Putamen (tissue), 1 donor: ENCODE measurements at regions not wholly inside any gene's neighbourhood (a gene's known extent, or its start where the extent isn't known, plus 50 kb on each side); places are given as distances from the start of the nearest gene placed in this dataset.
"Not testable (repeated sequence)": the region's sequence is repeated elsewhere in the genome, so short reads cannot be mapped to it uniquely, and the experiment has no call there.

Experiments used
- DNase-seq: peaks from one replicate; pipeline ENCODE4 v3.0.0-alpha.2; 2016; ENCODE audit warnings: low spot score

DNA sequence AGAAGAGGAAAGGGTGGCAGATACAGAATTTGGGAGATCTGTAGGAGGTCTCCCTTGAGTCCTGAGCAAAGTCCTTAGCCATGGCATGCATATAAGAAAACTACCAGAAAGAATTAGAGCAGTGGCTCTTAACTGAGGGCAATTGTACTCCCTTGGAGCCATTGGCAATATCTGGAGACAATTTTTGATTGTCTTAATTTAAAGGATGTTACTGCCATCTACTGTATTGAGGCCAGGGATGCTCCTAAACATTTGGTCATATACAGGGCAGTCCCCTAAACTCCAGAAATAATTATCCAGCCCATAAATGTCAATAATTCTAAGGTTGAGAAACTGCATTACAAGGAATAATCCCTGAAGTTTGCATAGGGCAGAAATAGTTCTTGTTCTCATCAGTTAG is 136.4 kb upstream of the ODAD2 start:
- DNase-seq: no peak

DNA sequence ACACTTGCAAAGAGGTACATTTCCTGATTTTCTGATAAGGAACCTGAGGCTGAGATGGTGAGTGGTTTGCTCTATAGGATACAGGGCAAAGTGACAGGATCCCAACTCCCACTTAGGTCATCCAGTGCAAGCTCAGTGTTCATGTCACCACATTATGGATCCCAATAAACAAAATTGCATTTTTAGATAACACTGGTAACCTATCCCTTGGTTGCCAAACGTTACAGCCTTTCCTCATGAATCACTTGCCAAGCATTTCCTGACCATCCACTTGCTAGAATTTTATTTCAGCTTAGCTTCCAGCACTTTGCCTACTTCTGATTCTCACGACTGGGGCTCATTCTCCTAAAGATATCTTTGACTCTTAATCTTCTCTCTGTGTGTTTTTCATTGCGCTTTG is 131.4 kb upstream of the ODAD2 start:
- DNase-seq: no peak

GRCh38 chr10:28127881-28128280 is 129.0 kb upstream of the ODAD2 start:
- no peak for DNase-seq

DNA sequence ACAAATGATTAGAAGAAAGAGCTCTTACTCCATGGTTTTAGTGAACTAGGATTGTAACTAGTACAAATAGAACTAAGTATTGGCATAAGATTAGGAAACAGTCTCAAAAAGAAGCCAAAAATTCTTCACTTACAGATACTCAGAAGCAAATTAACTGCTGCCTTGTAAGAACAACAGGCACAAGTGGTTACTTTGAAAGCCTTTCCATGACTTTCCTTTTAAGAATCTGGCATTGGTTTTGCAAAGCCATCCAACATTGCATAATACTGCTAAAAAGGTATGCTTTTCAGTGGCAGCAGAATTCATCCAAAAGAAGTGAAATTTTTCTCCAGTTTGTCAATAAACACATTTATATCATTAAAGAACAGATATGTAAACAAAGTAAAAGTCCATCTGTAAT is 126.8 kb upstream of the ODAD2 start:
- no peak for DNase-seq

- DNase-seq: no peak
These were observed 121.9 kb upstream of the ODAD2 start for GRCh38 chr10:28120795-28121194.

DNA sequence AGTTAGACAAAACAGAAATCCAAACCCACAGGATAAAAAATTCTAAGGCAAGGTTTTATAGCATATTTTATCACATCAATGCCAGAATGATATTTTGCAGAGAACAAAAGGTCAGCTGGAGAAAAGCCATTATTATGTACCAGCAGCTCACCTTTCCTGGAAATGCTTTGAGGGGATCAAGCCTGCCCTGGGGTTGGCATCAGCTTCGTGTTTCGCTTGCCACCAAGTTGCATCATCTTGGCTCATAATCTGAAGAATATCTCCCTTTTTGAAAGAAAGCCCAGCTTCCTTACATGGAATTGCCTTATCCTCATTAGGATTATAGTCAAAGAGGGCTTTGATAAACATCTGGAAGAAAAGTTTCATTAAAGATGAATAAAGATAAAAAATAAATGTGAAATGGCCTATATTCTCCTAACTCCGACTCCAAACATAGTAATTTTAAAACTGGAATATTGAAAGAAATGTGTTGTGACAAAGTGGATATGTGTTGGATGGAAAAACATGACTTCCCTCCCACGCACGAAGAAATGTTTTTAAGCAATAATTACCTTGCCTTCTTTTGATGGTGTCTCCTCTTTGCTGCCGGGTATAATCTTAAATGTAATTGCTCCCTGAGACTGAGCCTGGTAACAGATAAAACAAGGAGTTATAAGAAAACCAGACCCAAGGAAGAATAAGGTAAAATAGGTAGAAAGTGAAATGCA is 121.3 kb upstream of the ODAD2 start:
- DNase-seq: no peak

DNA sequence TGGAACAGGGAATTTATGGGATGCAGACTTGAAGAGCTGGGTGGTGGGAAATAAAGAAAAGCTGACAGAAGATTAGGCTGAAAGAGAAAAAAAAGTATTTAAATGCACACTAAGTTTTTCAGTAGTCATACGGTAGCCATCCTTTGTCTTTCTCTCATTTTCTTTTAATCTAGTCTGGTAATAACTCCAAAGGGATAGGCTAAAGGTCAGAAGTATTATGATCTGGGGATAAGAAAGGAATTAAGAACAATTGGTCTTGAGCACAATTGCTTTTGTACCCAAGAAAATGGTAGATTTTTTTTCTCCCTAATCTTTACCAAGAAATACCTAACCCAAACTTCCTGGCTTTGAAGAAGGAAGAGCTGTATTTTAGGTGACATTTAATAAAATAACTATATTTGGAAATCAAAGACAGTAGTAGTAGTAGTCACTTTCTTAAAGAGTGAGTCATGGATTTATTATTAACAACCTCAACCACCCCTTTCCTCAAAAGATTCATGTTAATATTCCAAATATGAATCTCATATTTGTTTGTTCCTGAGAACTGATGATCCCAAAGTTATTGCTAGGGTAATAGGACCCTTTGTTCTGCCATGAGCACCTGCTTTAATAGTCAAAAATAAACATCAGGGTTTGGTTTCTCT is 120.2 kb upstream of the ODAD2 start:
- no peak for DNase-seq

- DNase-seq: no peak
These were observed 114.3 kb upstream of the ODAD2 start for GRCh38 chr10:28113202-28113601.

DNA sequence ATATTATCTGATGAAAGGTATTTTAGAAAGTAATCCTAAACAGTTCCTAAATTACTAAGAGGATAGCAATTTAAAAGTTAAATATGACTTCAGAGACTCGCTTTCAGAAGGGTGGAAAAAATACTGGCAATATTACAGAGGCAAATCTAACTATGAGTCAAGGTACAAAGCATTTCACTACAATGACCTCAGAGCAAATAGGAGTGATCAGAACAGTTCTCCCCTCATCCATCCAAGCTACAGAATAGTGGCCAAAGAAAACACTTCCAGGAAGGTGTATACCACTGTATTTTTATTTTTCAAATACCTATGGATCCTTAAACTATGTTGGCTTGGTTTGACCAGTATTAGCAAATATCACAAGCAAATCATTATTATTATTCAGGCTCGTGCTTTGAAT is 112.8 kb upstream of the ODAD2 start:
- DNase-seq: no peak

GRCh38 chr10:28105561-28105960 is 106.7 kb upstream of the ODAD2 start:
- DNase-seq: no peak

DNA sequence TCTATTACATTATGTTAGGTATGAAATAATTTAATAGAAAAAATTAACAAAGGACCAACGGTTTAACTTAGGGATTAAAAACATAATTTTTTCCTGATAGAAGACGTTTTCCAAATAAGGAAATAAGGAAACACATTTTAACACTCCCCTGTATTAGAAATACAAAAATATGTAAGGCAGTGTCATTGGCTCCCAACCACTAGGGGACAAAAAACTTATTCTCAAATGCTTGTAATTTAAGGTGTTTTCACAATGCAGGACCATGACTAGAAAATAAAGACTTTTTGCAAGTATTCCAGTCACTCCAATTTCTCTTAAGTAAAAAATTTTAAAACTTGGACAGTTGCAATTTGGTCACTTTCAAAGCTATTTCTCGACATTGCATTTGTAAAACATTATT is 98.8 kb upstream of the ODAD2 start:
- DNase-seq: no peak

DNA sequence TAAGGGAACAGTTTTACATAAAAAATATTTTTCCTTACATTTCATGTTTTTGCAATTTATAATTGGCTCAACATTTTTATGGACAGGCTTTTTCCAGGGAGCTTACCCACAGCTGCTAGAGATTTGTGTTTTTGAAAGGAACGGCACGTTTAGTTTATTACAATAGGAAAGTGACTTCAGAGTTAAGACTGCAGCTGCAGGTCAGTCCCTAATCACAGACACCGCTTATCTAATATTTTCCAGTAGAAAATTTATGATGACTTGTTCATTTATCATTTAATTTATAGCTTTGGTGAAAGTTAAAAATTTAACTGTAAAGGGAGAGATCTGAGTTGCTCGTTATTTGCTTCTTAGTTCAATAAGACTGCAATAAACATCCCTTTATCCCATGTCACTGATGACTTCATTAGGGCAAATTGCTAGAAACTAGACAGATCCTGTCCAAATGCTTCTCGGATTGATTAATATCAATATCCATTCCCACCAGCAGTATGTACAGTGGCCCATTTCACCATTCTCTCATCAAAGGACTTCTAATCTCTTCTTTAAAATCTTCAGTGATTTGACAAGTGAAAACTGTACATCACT is 97.0 kb upstream of the ODAD2 start:
- DNase-seq: no peak

GRCh38 chr10:28094121-28094520 is 95.2 kb upstream of the ODAD2 start:
- DNase-seq: no peak

GRCh38 chr10:28091913-28092312 is 93.0 kb upstream of the ODAD2 start:
- no peak for DNase-seq

GRCh38 chr10:28090506-28090905 is 91.6 kb upstream of the ODAD2 start:
- DNase-seq: no peak

- DNase-seq: no peak
These were observed 90.6 kb upstream of the ODAD2 start for GRCh38 chr10:28089467-28089866.

- DNase-seq: no peak
These were observed 88.9 kb upstream of the ODAD2 start for GRCh38 chr10:28087661-28088351.

- DNase-seq: not testable (repeated sequence)
These were observed 86.9 kb upstream of the ODAD2 start for GRCh38 chr10:28085760-28086159.

GRCh38 chr10:28082885-28083284 is 84.0 kb upstream of the ODAD2 start:
- DNase-seq: no peak

DNA sequence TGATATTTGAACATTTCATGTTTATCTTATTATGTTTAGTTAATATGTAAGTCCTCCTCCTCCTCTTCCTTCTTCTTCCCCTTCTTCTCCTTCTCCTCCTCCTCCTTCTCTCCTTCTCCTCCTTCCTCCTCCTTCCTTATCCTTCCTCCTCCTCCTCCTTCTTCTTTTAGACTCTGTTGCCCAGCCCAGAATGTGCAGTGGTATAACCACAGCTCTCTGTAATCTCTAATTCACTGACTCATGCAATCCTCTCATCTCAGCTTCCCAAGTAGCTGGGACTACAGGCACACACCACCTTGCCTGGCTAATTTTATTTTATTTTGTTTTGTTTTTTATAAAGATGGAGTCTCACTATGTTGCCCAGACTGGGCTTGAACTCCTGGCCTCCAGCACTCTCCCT is 83.4 kb upstream of the ODAD2 start:
- DNase-seq: no peak

- no peak for DNase-seq
These were observed 79.0 kb upstream of the ODAD2 start for GRCh38 chr10:28077889-28078288.

GRCh38 chr10:28075424-28075823 is 76.5 kb upstream of the ODAD2 start:
- DNase-seq: no peak

GRCh38 chr10:28072573-28072972 is 73.7 kb upstream of the ODAD2 start:
- DNase-seq: no peak
